GM13976 (cell line): ENCODE measurements at regions not wholly inside any gene's neighbourhood (a gene's known extent, or its start where the extent isn't known, plus 50 kb on each side); places are given as distances from the start of the nearest gene placed in this dataset.
A peak's percentile ranks its signal among the peaks of the same experiment; 100 is the strongest.

ENCODE experiments used
- DNase-seq: peaks from one replicate; pipeline ENCODE4 v3.0.0; 2012; ENCODE audit warnings: low spot score
- CTCF ChIP-seq: IDR thresholded peaks from 2 replicates; pipeline ENCODE4 v1.5.1; 2012; ENCODE audit warnings: borderline replicate concordance, mild to moderate bottlenecking; ENCODE audit not compliant: insufficient read depth; ENCODE audit errors: extremely low read depth, missing control alignments, control extremely low read depth
- in situ Hi-C: fragments of 300-500 bp; cut with MboI; formaldehyde crosslinking; loops from one replicate; pipeline ENCODE4 v1.12.0; 2022; ENCODE audit warnings: low sequenced_read_pairs, mixed read lengths, inconsistent platforms; ENCODE audit not compliant: unreplicated experiment

GRCh38 chr11:15645201-15645600, 530.5 kb downstream of the INSC start:
- TF ChIP-seq CTCF = no peak
- no peak for DNase-seq
- in situ Hi-C loops = no loop called here

- no peak for TF ChIP-seq CTCF
- in situ Hi-C loops = no loop called here
- DNase-seq = no peak
Observed at GRCh38 chr11:15649371-15650104, 534.8 kb downstream of the INSC start.

DNA sequence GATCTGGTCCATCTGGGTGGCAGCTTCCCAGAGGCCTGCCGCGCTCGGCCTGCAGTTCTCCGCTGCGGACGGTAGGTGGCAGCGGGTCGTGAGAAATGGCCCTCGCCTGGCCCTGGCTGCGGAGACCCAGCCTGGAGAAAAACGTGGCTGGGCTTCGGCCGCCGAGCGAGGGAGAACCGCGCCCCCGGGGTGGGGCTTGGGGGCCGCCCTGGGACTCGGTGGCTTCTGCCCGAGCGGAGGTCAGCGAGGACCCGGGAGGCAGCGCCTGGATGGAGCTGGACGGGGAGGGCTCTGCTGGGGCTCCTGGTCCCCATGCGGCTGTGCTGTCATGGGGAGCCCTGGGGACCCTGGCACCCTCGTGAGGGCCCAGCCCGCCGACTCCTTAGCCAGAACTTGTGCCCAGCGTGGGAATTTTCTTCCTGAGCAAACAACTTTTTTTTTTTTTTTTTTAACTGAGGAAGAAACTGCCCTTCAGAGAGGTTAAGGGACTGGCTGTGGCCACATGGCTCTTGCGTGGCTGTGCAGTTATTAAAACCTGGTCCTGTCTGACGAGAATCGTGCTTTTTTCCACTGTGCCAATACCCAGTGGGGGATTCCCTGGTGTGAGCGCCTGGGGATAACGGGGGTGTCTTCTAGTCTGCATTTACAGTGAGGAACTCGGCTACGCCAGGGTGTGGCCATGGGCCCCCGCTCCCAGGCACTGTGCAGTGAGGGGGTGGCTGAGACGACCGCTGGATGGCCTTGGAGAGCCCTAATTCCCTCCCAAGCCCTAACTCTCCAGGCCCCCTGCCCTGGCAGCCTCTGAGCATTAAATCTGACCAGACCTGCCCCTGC, 535.6 kb downstream of the INSC start:
- in situ Hi-C loops = no loop called here
- TF ChIP-seq CTCF = peak; percentile 98
- DNase-seq = peak; percentile 88

DNA sequence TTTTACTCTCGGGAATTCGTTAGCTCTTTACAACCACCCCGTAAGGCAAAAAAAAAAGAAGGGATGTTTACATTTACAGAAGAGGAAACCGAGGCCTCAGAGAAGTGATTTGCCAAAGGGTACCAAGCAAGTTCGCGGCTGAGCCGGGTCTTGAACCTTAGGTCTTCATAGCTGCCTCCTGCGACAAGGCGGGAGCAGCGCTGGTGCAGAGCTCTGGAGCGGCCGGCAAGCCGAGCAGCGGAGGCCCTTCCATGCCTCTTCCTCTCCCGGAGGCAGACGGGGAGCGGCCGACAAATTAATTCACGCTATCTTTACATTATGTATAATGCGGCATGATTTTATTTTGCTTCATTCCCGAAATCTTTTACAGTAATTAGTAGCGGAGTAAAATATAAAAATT, 536.3 kb downstream of the INSC start:
- TF ChIP-seq CTCF = no peak
- in situ Hi-C loops = no loop called here
- no peak for DNase-seq

GRCh38 chr11:15651816-15652215, 537.1 kb downstream of the INSC start:
- no peak for TF ChIP-seq CTCF
- no peak for DNase-seq
- in situ Hi-C loops = no loop called here

GRCh38 chr11:15653191-15653710, 538.5 kb downstream of the INSC start:
- DNase-seq = no peak
- TF ChIP-seq CTCF = no peak
- in situ Hi-C loops = no loop called here
